SK-N-SH treated with all-trans-retinoic acid at 6 μM for 48 hours (cell line): ENCODE measurements at regions not wholly inside any gene's neighbourhood (a gene's known extent, or its start where the extent isn't known, plus 50 kb on each side); places are given as distances from the start of the nearest gene placed in this dataset.

ENCODE experiments used
- ATAC-seq: fragments of 200-7000 bp; cut with Tn5 transposase; 3 replicates; pipeline ENCODE4 v1.9.1; 2020; ENCODE audit warnings: mild to moderate bottlenecking, moderate library complexity
- ARNTL ChIP-seq: fragments of 450-650 bp; formaldehyde crosslinking; IDR thresholded peaks from 2 replicates; pipeline ENCODE4 v1.5.0; 2020; ENCODE audit warnings: low read depth, mild to moderate bottlenecking, moderate library complexity, borderline replicate concordance
- BACH2 ChIP-seq: fragments of 250-450 bp; sonication (Bioruptor Pico); IDR thresholded peaks from 2 replicates; pipeline ENCODE4 v1.9.0; 2021; ENCODE audit warnings: mild to moderate bottlenecking, borderline replicate concordance
- CSDC2 ChIP-seq: fragments of 250-450 bp; sonication (Bioruptor Pico); IDR thresholded peaks from 2 replicates; pipeline ENCODE4 v1.5.0; 2020; ENCODE audit warnings: mild to moderate bottlenecking, moderate library complexity
- GLIS3 ChIP-seq: fragments of 250-450 bp; sonication (Bioruptor Pico); IDR thresholded peaks from 2 replicates; pipeline ENCODE4 v1.5.0; 2020; ENCODE audit warnings: mild to moderate bottlenecking, moderate library complexity
- ISL1 ChIP-seq: fragments of 250-450 bp; sonication (Bioruptor Pico); IDR thresholded peaks from 2 replicates; pipeline ENCODE4 v2.1.2; 2022; ENCODE audit warnings: mild to moderate bottlenecking, moderate library complexity
- OSR1 ChIP-seq: fragments of 250-450 bp; sonication (Bioruptor Pico); IDR thresholded peaks from 2 replicates; pipeline ENCODE4 v1.8.0; 2022; ENCODE audit warnings: moderate library complexity, mild to moderate bottlenecking, inconsistent platforms
- PATZ1 ChIP-seq: fragments of 250-450 bp; sonication (Bioruptor Pico); IDR thresholded peaks from 2 replicates; pipeline ENCODE4 v1.8.0; 2020; ENCODE audit warnings: mild to moderate bottlenecking, moderate library complexity, borderline replicate concordance
- POU6F1 ChIP-seq: fragments of 250-450 bp; sonication (Bioruptor Pico); IDR thresholded peaks from 2 replicates; pipeline ENCODE4 v1.8.0; 2021; ENCODE audit warnings: low read depth, mild to moderate bottlenecking, moderate library complexity, borderline replicate concordance
- PPARA ChIP-seq: fragments of 250-450 bp; sonication (Bioruptor Pico); IDR thresholded peaks from 2 replicates; pipeline ENCODE4 v1.5.0; 2020; ENCODE audit warnings: mild to moderate bottlenecking, borderline replicate concordance
- RARB ChIP-seq: fragments of 250-450 bp; sonication (Bioruptor Pico); IDR thresholded peaks from 2 replicates; pipeline ENCODE4 v1.8.0; 2021; ENCODE audit warnings: mild to moderate bottlenecking, moderate library complexity
- SNAI2 ChIP-seq: fragments of 250-450 bp; sonication (Bioruptor Pico); IDR thresholded peaks from 2 replicates; pipeline ENCODE4 v1.5.0; 2020; ENCODE audit warnings: mild to moderate bottlenecking, moderate library complexity
- TCF4 ChIP-seq: fragments of 250-450 bp; sonication (Bioruptor Pico); IDR thresholded peaks from 2 replicates; pipeline ENCODE4 v1.8.0; 2021; ENCODE audit warnings: mild to moderate bottlenecking, moderate library complexity, borderline replicate concordance
- TOX ChIP-seq: fragments of 250-450 bp; sonication (Bioruptor Pico); IDR thresholded peaks from 2 replicates; pipeline ENCODE4 v1.8.0; 2021; ENCODE audit warnings: mild to moderate bottlenecking, moderate library complexity, borderline replicate concordance
- ZFP3 ChIP-seq: fragments of 250-450 bp; sonication (Bioruptor Pico); IDR thresholded peaks from 2 replicates; pipeline ENCODE4 v1.5.0; 2020; ENCODE audit warnings: mild to moderate bottlenecking, moderate library complexity
- ZNF565 ChIP-seq: fragments of 450-650 bp; formaldehyde crosslinking; conservative IDR thresholded peaks from 2 replicates; pipeline ENCODE4 v1.5.0; 2020; ENCODE audit warnings: low read depth, mild to moderate bottlenecking, moderate library complexity
- ZNF70 ChIP-seq: fragments of 450-650 bp; formaldehyde crosslinking; IDR thresholded peaks from 2 replicates; pipeline ENCODE4 v1.5.0; 2020; ENCODE audit warnings: mild to moderate bottlenecking, moderate library complexity
- ZNF8 ChIP-seq: fragments of 450-650 bp; formaldehyde crosslinking; IDR thresholded peaks from 2 replicates; pipeline ENCODE4 v1.5.0; 2020; ENCODE audit warnings: mild to moderate bottlenecking, moderate library complexity
- TF ChIP-seq, protein P1 (sequence below): fragments of 250-450 bp; sonication (Bioruptor Pico); IDR thresholded peaks from 2 replicates; pipeline ENCODE4 v1.5.1; 2021; ENCODE audit warnings: mild to moderate bottlenecking, moderate library complexity
- TF ChIP-seq, protein P2 (sequence below): fragments of 250-450 bp; sonication (Bioruptor Pico); IDR thresholded peaks from 2 replicates; pipeline ENCODE4 v1.5.0; 2020; ENCODE audit warnings: mild to moderate bottlenecking, moderate library complexity

DNA sequence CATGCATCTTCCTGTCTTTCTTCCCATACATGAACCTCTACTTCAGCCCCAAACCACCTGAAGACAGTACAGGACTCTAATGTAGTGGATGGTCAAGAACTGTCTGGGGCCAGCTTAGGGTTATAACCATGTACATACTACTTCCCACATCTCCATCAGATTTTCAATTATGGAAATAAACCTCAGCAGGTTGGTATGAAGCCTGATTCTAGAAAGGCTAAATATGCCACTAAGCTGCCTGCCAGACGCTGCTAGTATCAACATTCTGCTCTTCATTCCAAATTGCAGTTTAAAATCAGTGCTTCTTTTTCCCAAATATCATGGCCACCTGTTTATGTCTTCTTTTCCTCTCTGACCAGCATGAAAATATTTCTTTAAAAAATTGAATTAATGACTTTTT is 99.2 kb upstream of the ID4 start (continued):
- TF ChIP-seq POU6F1 (CRISPR knock-in tag) (no peak), PPARA (CRISPR knock-in tag) (no peak)
- TF ChIP-seq, protein P1, sequence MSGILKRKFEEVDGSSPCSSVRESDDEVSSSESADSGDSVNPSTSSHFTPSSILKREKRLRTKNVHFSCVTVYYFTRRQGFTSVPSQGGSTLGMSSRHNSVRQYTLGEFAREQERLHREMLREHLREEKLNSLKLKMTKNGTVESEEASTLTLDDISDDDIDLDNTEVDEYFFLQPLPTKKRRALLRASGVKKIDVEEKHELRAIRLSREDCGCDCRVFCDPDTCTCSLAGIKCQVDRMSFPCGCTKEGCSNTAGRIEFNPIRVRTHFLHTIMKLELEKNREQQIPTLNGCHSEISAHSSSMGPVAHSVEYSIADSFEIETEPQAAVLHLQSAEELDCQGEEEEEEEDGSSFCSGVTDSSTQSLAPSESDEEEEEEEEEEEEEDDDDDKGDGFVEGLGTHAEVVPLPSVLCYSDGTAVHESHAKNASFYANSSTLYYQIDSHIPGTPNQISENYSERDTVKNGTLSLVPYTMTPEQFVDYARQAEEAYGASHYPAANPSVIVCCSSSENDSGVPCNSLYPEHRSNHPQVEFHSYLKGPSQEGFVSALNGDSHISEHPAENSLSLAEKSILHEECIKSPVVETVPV (CRISPR knock-in tag) = no peak

GRCh38 chr6:19749722-19750121 is 87.4 kb upstream of the ID4 start:
- TF ChIP-seq CSDC2 = no peak
- no peak for TF ChIP-seq ARNTL (CRISPR knock-in tag)
- no peak for TF ChIP-seq ISL1 (CRISPR knock-in tag)
- TF ChIP-seq, protein P2, sequence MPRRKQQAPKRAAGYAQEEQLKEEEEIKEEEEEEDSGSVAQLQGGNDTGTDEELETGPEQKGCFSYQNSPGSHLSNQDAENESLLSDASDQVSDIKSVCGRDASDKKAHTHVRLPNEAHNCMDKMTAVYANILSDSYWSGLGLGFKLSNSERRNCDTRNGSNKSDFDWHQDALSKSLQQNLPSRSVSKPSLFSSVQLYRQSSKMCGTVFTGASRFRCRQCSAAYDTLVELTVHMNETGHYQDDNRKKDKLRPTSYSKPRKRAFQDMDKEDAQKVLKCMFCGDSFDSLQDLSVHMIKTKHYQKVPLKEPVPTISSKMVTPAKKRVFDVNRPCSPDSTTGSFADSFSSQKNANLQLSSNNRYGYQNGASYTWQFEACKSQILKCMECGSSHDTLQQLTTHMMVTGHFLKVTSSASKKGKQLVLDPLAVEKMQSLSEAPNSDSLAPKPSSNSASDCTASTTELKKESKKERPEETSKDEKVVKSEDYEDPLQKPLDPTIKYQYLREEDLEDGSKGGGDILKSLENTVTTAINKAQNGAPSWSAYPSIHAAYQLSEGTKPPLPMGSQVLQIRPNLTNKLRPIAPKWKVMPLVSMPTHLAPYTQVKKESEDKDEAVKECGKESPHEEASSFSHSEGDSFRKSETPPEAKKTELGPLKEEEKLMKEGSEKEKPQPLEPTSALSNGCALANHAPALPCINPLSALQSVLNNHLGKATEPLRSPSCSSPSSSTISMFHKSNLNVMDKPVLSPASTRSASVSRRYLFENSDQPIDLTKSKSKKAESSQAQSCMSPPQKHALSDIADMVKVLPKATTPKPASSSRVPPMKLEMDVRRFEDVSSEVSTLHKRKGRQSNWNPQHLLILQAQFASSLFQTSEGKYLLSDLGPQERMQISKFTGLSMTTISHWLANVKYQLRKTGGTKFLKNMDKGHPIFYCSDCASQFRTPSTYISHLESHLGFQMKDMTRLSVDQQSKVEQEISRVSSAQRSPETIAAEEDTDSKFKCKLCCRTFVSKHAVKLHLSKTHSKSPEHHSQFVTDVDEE (CRISPR knock-in tag) = no peak
- no peak for TF ChIP-seq PATZ1 (CRISPR knock-in tag)
- TF ChIP-seq ZNF70 (CRISPR knock-in tag) = no peak
- TF ChIP-seq OSR1 (CRISPR knock-in tag) = no peak
- no peak for ATAC-seq

- ATAC-seq = no peak
- TF ChIP-seq ZNF565 = no peak
- TF ChIP-seq PATZ1 (CRISPR knock-in tag) = no peak
- TF ChIP-seq PPARA (CRISPR knock-in tag) = no peak
- TF ChIP-seq POU6F1 (CRISPR knock-in tag) = no peak
- no peak for TF ChIP-seq GLIS3 (CRISPR knock-in tag)
- no peak for TF ChIP-seq ARNTL (CRISPR knock-in tag)
- no peak for TF ChIP-seq ZNF70 (CRISPR knock-in tag)
- TF ChIP-seq, protein P2 (CRISPR knock-in tag) = no peak
- no peak for TF ChIP-seq BACH2 (CRISPR knock-in tag)
- no peak for TF ChIP-seq RARB (CRISPR knock-in tag)
- TF ChIP-seq ISL1 (CRISPR knock-in tag) = no peak
- TF ChIP-seq, protein P1 (CRISPR knock-in tag) = no peak
- no peak for TF ChIP-seq ZNF8 (CRISPR knock-in tag)
- no peak for TF ChIP-seq TCF4 (CRISPR knock-in tag)
- TF ChIP-seq CSDC2 = no peak
- TF ChIP-seq ZFP3 = no peak
- TF ChIP-seq SNAI2 (CRISPR knock-in tag) = no peak
- TF ChIP-seq TOX = no peak
Measured at GRCh38 chr6:19752746-19753145, 84.4 kb upstream of the ID4 start.
